Gastrocnemius medialis (tissue), 4 donors: ENCODE measurements at regions not wholly inside any gene's neighbourhood (a gene's known extent, or its start where the extent isn't known, plus 50 kb on each side); places are given as distances from the start of the nearest gene placed in this dataset.

Experiments
- ATAC-seq, 2 donors: fragments of 150-250 bp; one replicate each; pipeline ENCODE4 v1.9.1; 2016
- DNase-seq, 2 donors: peaks; one replicate each; pipeline ENCODE4 v3.0.0-alpha.2; 2019
- H3K27ac ChIP-seq, 4 donors: fragments of 200-600 bp; sonication (generic); 1 replicate in 1 of 4; 2 replicates in 3 of 4; pipeline ENCODE4 v1.5.1; 2016 to 2018; ENCODE audit warnings: mild to moderate bottlenecking in 2 of 4, moderate library complexity in 1 of 4
- H3K27me3 ChIP-seq, 3 donors: fragments of 200-600 bp; sonication (generic) in 2 of 3; 1 replicate in 1 of 3; 2 replicates in 2 of 3; pipeline versions ENCODE4 v1.5.1 to v1.6.0; 2016 to 2019; ENCODE audit warnings: mild to moderate bottlenecking in 1 of 3, moderate library complexity in 1 of 3
- H3K36me3 ChIP-seq, 2 donors: fragments of 200-600 bp; sonication (generic) in 1 of 2; one replicate each; pipeline ENCODE4 v1.5.1; 2017 to 2018
- H3K4me1 ChIP-seq, 2 donors: fragments of 200-600 bp; sonication (generic) in 1 of 2; one replicate each; pipeline ENCODE4 v1.5.1; 2016 to 2017; ENCODE audit warnings: mild to moderate bottlenecking in 2 of 2
- H3K4me3 ChIP-seq, 4 donors: fragments of 200-600 bp; sonication (generic) in 3 of 4; 1 replicate in 1 of 4; 2 replicates in 3 of 4; pipeline ENCODE4 v1.5.1; 2016 to 2019; ENCODE audit warnings: mild to moderate bottlenecking in 2 of 4
- H3K9me3 ChIP-seq, 3 donors: fragments of 200-600 bp; sonication (generic) in 2 of 3; 1 replicate in 1 of 3; 2 replicates in 2 of 3; pipeline ENCODE4 v1.5.1; 2016 to 2019
- CTCF ChIP-seq, 5 experiments: fragments of 450-650 bp in 3 of 5; fragments of 200-600 bp in 2 of 5; sonication (generic) in 2 of 5; IDR thresholded peaks in 4 of 5; conservative IDR thresholded peaks in 1 of 5; 1 replicate in 4 of 5; 2 replicates in 1 of 5; pipeline ENCODE4 v1.5.1; 2016 to 2019; ENCODE audit warnings: antibody characterized with exemption in 5 of 5, mild to moderate bottlenecking in 3 of 5, moderate library complexity in 3 of 5
- POLR2A ChIP-seq, 2 donors: fragments of 450-650 bp; IDR thresholded peaks; one replicate each; pipeline ENCODE4 v1.6.1; 2017; ENCODE audit warnings: antibody characterized with exemption in 2 of 2, mild to moderate bottlenecking in 2 of 2, moderate library complexity in 2 of 2
- in situ Hi-C, 4 donors: fragments of 200-750 bp; cut with MboI; loops; one replicate each; pipeline versions ENCODE4 v1.15.0 to v1.8.0; 2017; ENCODE audit warnings: low sequenced_read_pairs in 4 of 4
- intact Hi-C: fragments of 100-400 bp; cut with DNase I; formaldehyde crosslinking; loops from one replicate; pipeline ENCODE4 v1.15.1; 2023; ENCODE audit warnings: low total_unique reads

GRCh38 chr17:62892061-62892675 lies 73.9 kb upstream of the TANC2 start:
- Histone ChIP-seq H3K27me3 (no peaks in the 10 kb centered on the region), H3K4me1 (peaks cover 0 to 8% of the 10 kb centered on the region in 2 donors), H3K36me3 (no peaks in the 10 kb centered on the region), H3K9me3 (no peaks in the 10 kb centered on the region), H3K27ac (no peak overlapping the region), H3K4me3 (no peak overlapping the region)
- intact Hi-C loops (no loop called here), in situ Hi-C loops (no loop called here)
- TF ChIP-seq POLR2A (IDR thresholded peaks at IDR 0.05) (no peak), CTCF (IDR thresholded peaks at IDR 0.05 in 4 of 5, conservative IDR thresholded peaks at IDR 0.05 in 1 of 5) (no peak)
- ATAC-seq (no peak), DNase-seq (no peak)

- intact Hi-C loops, result no loop called here
- in situ Hi-C loops, result no loop called here
These were observed 74.4 kb upstream of the TANC2 start for GRCh38 chr17:62891659-62892058.

DNA sequence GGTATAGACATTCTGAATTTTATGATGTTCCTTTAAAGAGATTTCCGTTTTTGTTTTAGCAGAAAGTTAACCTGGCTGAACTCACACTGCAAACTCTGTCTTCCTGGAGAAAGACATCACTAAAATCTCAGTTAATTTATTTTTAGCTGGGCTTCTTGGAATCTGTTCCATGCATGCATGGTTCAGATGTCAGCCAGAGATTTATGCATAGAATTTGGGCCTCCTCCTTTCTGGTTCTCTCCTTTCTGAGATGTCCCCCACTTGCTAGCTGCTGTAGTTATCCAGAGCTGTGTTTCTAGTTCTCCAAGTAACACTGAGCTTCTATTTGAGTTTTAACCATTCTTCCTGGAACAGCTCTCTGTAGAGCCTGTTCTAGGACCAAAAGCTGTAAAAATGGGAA lies 77.3 kb upstream of the TANC2 start:
- no peaks in the 10 kb centered on the region for H3K27me3 ChIP-seq
- TF ChIP-seq CTCF (IDR thresholded peaks at IDR 0.05 in 4 of 5, conservative IDR thresholded peaks at IDR 0.05 in 1 of 5) (no peak), POLR2A (IDR thresholded peaks at IDR 0.05) (no peak)
- in situ Hi-C loops, result no loop called here
- no peak overlapping the region for H3K27ac ChIP-seq
- intact Hi-C loops, result no loop called here
- H3K36me3 ChIP-seq, result no peaks in the 10 kb centered on the region
- ATAC-seq (no peak), DNase-seq (no peak)
- H3K4me1 ChIP-seq, result peaks cover 0 to 8% of the 10 kb centered on the region in 2 donors
- no peak overlapping the region for H3K4me3 ChIP-seq
- no peaks in the 10 kb centered on the region for H3K9me3 ChIP-seq

More at GRCh38 chr17:62891659-62892058, 74.4 kb upstream of the TANC2 start:
- Histone ChIP-seq H3K36me3 (no peaks in the 10 kb centered on the region), H3K4me1 (peaks cover 0 to 8% of the 10 kb centered on the region in 2 donors), H3K9me3 (no peaks in the 10 kb centered on the region), H3K27me3 (no peaks in the 10 kb centered on the region), H3K4me3 (no peak overlapping the region), H3K27ac (no peak overlapping the region)
- ATAC-seq (no peak), DNase-seq (no peak)
- no peak for TF ChIP-seq POLR2A (IDR thresholded peaks at IDR 0.05)
- TF ChIP-seq CTCF (IDR thresholded peaks at IDR 0.05 in 4 of 5, conservative IDR thresholded peaks at IDR 0.05 in 1 of 5), result no peak

GRCh38 chr17:62888148-62888547 lies 77.9 kb upstream of the TANC2 start:
- DNase-seq (no peak), ATAC-seq (no peak)
- TF ChIP-seq CTCF (IDR thresholded peaks at IDR 0.05 in 4 of 5, conservative IDR thresholded peaks at IDR 0.05 in 1 of 5) (no peak), POLR2A (IDR thresholded peaks at IDR 0.05) (no peak)
- no peaks in the 10 kb centered on the region for H3K27me3 ChIP-seq
- no peaks in the 10 kb centered on the region for H3K36me3 ChIP-seq
- H3K4me3 ChIP-seq, result no peak overlapping the region
- in situ Hi-C loops, result no loop called here
- H3K4me1 ChIP-seq, result peaks cover 0 to 8% of the 10 kb centered on the region in 2 donors
- intact Hi-C loops, result no loop called here
- H3K9me3 ChIP-seq, result no peaks in the 10 kb centered on the region
- no peak overlapping the region for H3K27ac ChIP-seq

DNA sequence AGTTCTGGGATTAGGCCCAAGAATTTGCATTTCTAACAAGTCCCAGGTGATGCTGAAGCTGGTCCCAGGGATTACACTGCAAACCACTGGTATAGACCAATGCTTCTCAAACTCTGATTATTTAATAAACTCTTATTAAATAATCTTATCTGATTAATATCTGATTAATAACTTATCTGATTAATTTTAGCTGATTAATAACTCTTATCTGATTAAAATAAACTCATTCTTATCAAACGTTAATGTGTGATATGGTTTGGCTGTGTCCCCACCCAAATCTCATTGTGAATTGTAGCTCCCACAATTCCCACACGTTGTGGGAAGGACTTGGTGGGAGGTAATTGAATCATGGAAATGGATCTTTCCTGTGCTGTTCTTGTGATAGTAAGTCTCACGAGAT lies 78.6 kb upstream of the TANC2 start:
- no peaks in the 10 kb centered on the region for H3K9me3 ChIP-seq
- no peaks in the 10 kb centered on the region for H3K36me3 ChIP-seq
- no peak for ATAC-seq
- no peak for TF ChIP-seq CTCF (IDR thresholded peaks at IDR 0.05 in 4 of 5, conservative IDR thresholded peaks at IDR 0.05 in 1 of 5)
- TF ChIP-seq POLR2A (IDR thresholded peaks at IDR 0.05), result no peak
- intact Hi-C loops, result no loop called here
- H3K4me3 ChIP-seq, result no peak overlapping the region
- in situ Hi-C loops, result no loop called here
- no peaks in the 10 kb centered on the region for H3K27me3 ChIP-seq
- H3K27ac ChIP-seq, result no peak overlapping the region
- no peak for DNase-seq
- peaks cover 0 to 4% of the 10 kb centered on the region in 2 donors for H3K4me1 ChIP-seq
